IMR-90 (cell line): ENCODE measurements at regions not wholly inside any gene's neighbourhood (a gene's known extent, or its start where the extent isn't known, plus 50 kb on each side); places are given as distances from the start of the nearest gene placed in this dataset.

Experiments
- ATAC-seq: fragments of 200-7000 bp; cut with Tn5 transposase; 2 replicates; pipeline ENCODE4 v1.9.1; 2020; ENCODE audit warnings: low read depth, mild to moderate bottlenecking, moderate library complexity
- BruUV-seq: library from RNA; stranded (reverse); fragments of 400-500 nt; replicated peaks from 2 replicates; lab custom pipeline; 2021; lab: Mats Ljungman, UMichigan
- CTCF ChIA-PET: fragments of 300-600 bp; formaldehyde crosslinking; extraction: SDS; loops from one replicate; lab custom pipeline; 2021; ENCODE audit warnings: antibody characterized with exemption; lab: Yijun Ruan, JAX
- POLR2A ChIA-PET: fragments of 300-600 bp; sonication (Branson Sonifier 250); formaldehyde crosslinking; loops from one replicate; lab custom pipeline; 2022; ENCODE audit warnings: antibody characterized with exemption; ENCODE audit not compliant: unreplicated experiment; lab: Charles Lee
- DNase-seq: peaks from one replicate; pipeline ENCODE4 v3.0.0; 2013
- H2AFZ ChIP-seq: replicated peaks from 2 replicates; pipeline ENCODE3; 2013; ENCODE audit warnings: low read length, mild to moderate bottlenecking; ENCODE audit not compliant: poor library complexity
- H2AK5ac ChIP-seq: 2 replicates; pipeline ENCODE4 v1.6.1; 2013; ENCODE audit warnings: low read depth, low read length, inconsistent platforms
- H2AK9ac ChIP-seq: replicated peaks from 2 replicates; pipeline ENCODE3; 2013; ENCODE audit warnings: mild to moderate bottlenecking, low read depth, low read length, moderate library complexity; ENCODE audit not compliant: poor library complexity
- H2BK120ac ChIP-seq: 2 replicates; pipeline ENCODE4 v1.6.1; 2013; ENCODE audit warnings: low read depth, low read length, inconsistent platforms
- H2BK15ac ChIP-seq: 3 replicates; pipeline ENCODE4 v1.6.1; 2013; ENCODE audit warnings: low read depth, low read length, inconsistent platforms
- H2BK20ac ChIP-seq: 2 replicates; pipeline ENCODE4 v1.6.1; 2013; ENCODE audit warnings: low read depth, mild to moderate bottlenecking, inconsistent platforms, low read length, moderate library complexity
- H2BK5ac ChIP-seq: 2 replicates; pipeline ENCODE4 v1.6.1; 2013; ENCODE audit warnings: mild to moderate bottlenecking, low read depth, low read length, inconsistent platforms; ENCODE audit not compliant: poor library complexity, severe bottlenecking
- H3K14ac ChIP-seq: replicated peaks from 2 replicates; pipeline ENCODE4 v1.6.1; 2013; ENCODE audit warnings: low read depth, low read length, inconsistent platforms
- H3K18ac ChIP-seq: 2 replicates; pipeline ENCODE4 v1.6.1; 2013; ENCODE audit warnings: low read depth, low read length, control low read depth
- H3K23ac ChIP-seq: 2 replicates; pipeline ENCODE4 v1.6.1; 2013; ENCODE audit warnings: low read depth, low read length, inconsistent platforms
- H3K27ac ChIP-seq: 2 replicates; pipeline ENCODE4 v1.5.1; 2013; ENCODE audit warnings: mild to moderate bottlenecking, control low read depth, low read length; ENCODE audit not compliant: insufficient read depth
- H3K27me3 ChIP-seq: 2 replicates; pipeline ENCODE4 v1.6.1; 2013; ENCODE audit warnings: low read length; ENCODE audit not compliant: control insufficient read depth, insufficient read depth
- H3K36me3 ChIP-seq: 2 replicates; pipeline ENCODE4 v1.6.1; 2013; ENCODE audit warnings: low read length, mixed read lengths; ENCODE audit not compliant: control insufficient read depth, insufficient read depth
- H3K4ac ChIP-seq: 2 replicates; pipeline ENCODE4 v1.6.1; 2013; ENCODE audit warnings: low read depth, low read length, inconsistent platforms
- H3K4me1 ChIP-seq: 2 replicates; pipeline ENCODE4 v1.6.1; 2013; ENCODE audit warnings: low read length, mixed read lengths; ENCODE audit not compliant: control insufficient read depth, insufficient read depth
- H3K4me2 ChIP-seq: 2 replicates; pipeline ENCODE4 v1.6.1; 2013; ENCODE audit warnings: low read depth, mild to moderate bottlenecking, control low read depth, low read length, moderate library complexity
- H3K4me3 ChIP-seq: 2 replicates; pipeline ENCODE4 v1.5.1; 2013; ENCODE audit warnings: low read depth, mild to moderate bottlenecking, control low read depth, low read length, moderate library complexity; ENCODE audit not compliant: insufficient read depth
- H3K56ac ChIP-seq: 2 replicates; pipeline ENCODE4 v1.6.1; 2013; ENCODE audit warnings: low read length, inconsistent platforms; ENCODE audit not compliant: insufficient read depth; ENCODE audit errors: extremely low read depth
- H3K79me1 ChIP-seq, 2 experiments: 2 replicates each; pipeline ENCODE4 v1.6.1; 2013; ENCODE audit warnings: low read length in 2 of 2, inconsistent platforms in 1 of 2, low read depth in 1 of 2
- H3K9ac ChIP-seq: 2 replicates; pipeline ENCODE4 v1.6.1; 2013; ENCODE audit warnings: low read depth, low read length, control low read depth
- H3K9me1 ChIP-seq: 2 replicates; pipeline ENCODE4 v1.6.1; 2013; ENCODE audit warnings: low read length, inconsistent platforms; ENCODE audit not compliant: insufficient read depth
- H3K9me3 ChIP-seq: 2 replicates; pipeline ENCODE4 v1.6.1; 2013; ENCODE audit warnings: low read length; ENCODE audit not compliant: control insufficient read depth, insufficient read depth
- H4K20me1 ChIP-seq: 2 replicates; pipeline ENCODE4 v1.6.1; 2013; ENCODE audit warnings: low read length, inconsistent platforms; ENCODE audit not compliant: insufficient read depth
- H4K5ac ChIP-seq: 2 replicates; pipeline ENCODE4 v1.6.1; 2013; ENCODE audit warnings: mild to moderate bottlenecking, low read depth, low read length, control low read depth
- H4K8ac ChIP-seq, 2 experiments: 2 replicates each; pipeline ENCODE4 v1.6.1; 2013; ENCODE audit warnings: low read depth in 2 of 2, low read length in 2 of 2, control low read depth in 1 of 2, inconsistent platforms in 1 of 2
- H4K91ac ChIP-seq: 2 replicates; pipeline ENCODE4 v1.6.1; 2013; ENCODE audit warnings: low read depth, low read length, inconsistent platforms; ENCODE audit not compliant: insufficient read depth
- BHLHE40 ChIP-seq: fragments of 150-350 bp; IDR thresholded peaks from 2 replicates; pipeline ENCODE4 v1.6.1; 2016; ENCODE audit warnings: mild to moderate bottlenecking, low read depth, low read length
- CEBPB ChIP-seq: IDR thresholded peaks from 2 replicates; pipeline ENCODE4 v1.6.1; 2012; ENCODE audit warnings: low read depth, low read length, improper control_type of control experiment
- CHD1 ChIP-seq: IDR thresholded peaks from 2 replicates; pipeline ENCODE4 v1.6.1; 2012; ENCODE audit warnings: low read depth, low read length, improper control_type of control experiment
- ELK1 ChIP-seq: fragments of 150-350 bp; IDR thresholded peaks from 2 replicates; pipeline ENCODE4 v1.6.1; 2016; ENCODE audit warnings: low read depth, mild to moderate bottlenecking, low read length, moderate library complexity, borderline replicate concordance
- FOS ChIP-seq: fragments of 150-350 bp; IDR thresholded peaks from 2 replicates; pipeline ENCODE4 v1.6.1; 2016; ENCODE audit warnings: low read depth, low read length
- MAFK ChIP-seq: IDR thresholded peaks from 2 replicates; pipeline ENCODE4 v1.6.1; 2012; ENCODE audit warnings: low read depth, low read length, improper control_type of control experiment
- MAZ ChIP-seq: IDR thresholded peaks from 2 replicates; pipeline ENCODE4 v1.6.1; 2012; ENCODE audit warnings: low read depth, mild to moderate bottlenecking, low read length, improper control_type of control experiment, moderate library complexity, borderline replicate concordance
- MXI1 ChIP-seq: IDR thresholded peaks from 2 replicates; pipeline ENCODE4 v1.6.1; 2012; ENCODE audit warnings: low read depth, mild to moderate bottlenecking, low read length, moderate library complexity, borderline replicate concordance
- NFE2L2 ChIP-seq: fragments of 150-350 bp; IDR thresholded peaks from 2 replicates; pipeline ENCODE4 v1.6.1; 2016; ENCODE audit warnings: low read depth, mild to moderate bottlenecking, low read length
- RAD21 ChIP-seq: IDR thresholded peaks from 2 replicates; pipeline ENCODE4 v1.6.1; 2012; ENCODE audit warnings: low read length, improper control_type of control experiment
- RFX5 ChIP-seq: IDR thresholded peaks from 2 replicates; pipeline ENCODE4 v1.8.0; 2012; ENCODE audit warnings: low read depth, mild to moderate bottlenecking, low read length, moderate library complexity
- SMC3 ChIP-seq: fragments of 150-350 bp; IDR thresholded peaks from 2 replicates; pipeline ENCODE4 v1.6.1; 2016; ENCODE audit warnings: low read depth, mild to moderate bottlenecking, antibody characterized with exemption, low read length, moderate library complexity
- USF2 ChIP-seq: fragments of 150-350 bp; IDR thresholded peaks from 2 replicates; pipeline ENCODE4 v1.6.1; 2017; ENCODE audit warnings: mild to moderate bottlenecking, antibody characterized with exemption, low read length, low read depth
- WGBS, 2 experiments: methylation state at CpG; one replicate each; pipeline versions ENCODE4 v1.1.5 to v1.1.7; 2013; ENCODE audit warnings: missing lambda C conversion rate in 2 of 2; ENCODE audit not compliant: insufficient read length in 1 of 2; ENCODE audit errors: extremely low coverage in 2 of 2; 5-methylcytosine and 5-hydroxymethylcytosine counted together
- dilution Hi-C: fragments of 300-500 bp; cut with HindIII; formaldehyde crosslinking; loops from one replicate; pipeline ENCODE4 v1.14.3; 2018; ENCODE audit warnings: low sequenced_read_pairs; ENCODE audit not compliant: unreplicated experiment
- in situ Hi-C: fragments of 300-500 bp; cut with MboI; formaldehyde crosslinking; loops from 3 replicates; pipeline ENCODE4 v1.14.3; 2019; ENCODE audit warnings: low sequenced_read_pairs, inconsistent platforms, mixed read lengths
- intact Hi-C: fragments of 100-400 bp; cut with micrococcal nuclease; formaldehyde crosslinking; loops from 2 replicates; pipeline ENCODE4 v1.10.0; 2022

- ATAC-seq (no peak), DNase-seq (no peak)
- Histone ChIP-seq H2AFZ (no peak overlapping the region), H3K56ac (no peak overlapping the region), H2BK15ac (no peak overlapping the region), H3K9me3 (no peaks in the 10 kb centered on the region), H3K9ac (no peak overlapping the region), H3K36me3 (no peaks in the 10 kb centered on the region), H2BK120ac (no peak overlapping the region), H3K23ac (no peak overlapping the region), H4K5ac (no peak overlapping the region), H4K91ac (no peak overlapping the region), H3K18ac (no peak overlapping the region), H3K4me2 (no peak overlapping the region), H3K4ac (no peak overlapping the region), H4K8ac (no peak overlapping the region), H3K4me1 (no peaks in the 10 kb centered on the region), H3K79me1 (no peaks in the 10 kb centered on the region), H3K9me1 (no peaks in the 10 kb centered on the region), H3K14ac (no peak overlapping the region), H2BK20ac (no peak overlapping the region), H3K4me3 (no peak overlapping the region), H4K20me1 (no peaks in the 10 kb centered on the region), H3K27me3 (no peaks in the 10 kb centered on the region), H2BK5ac (no peak overlapping the region), H3K27ac (no peak overlapping the region), H2AK5ac (no peak overlapping the region), H2AK9ac (no peak overlapping the region)
- CTCF ChIA-PET: no interaction called here
- WGBS, 2 experiments: no CpG with 5 or more reads among the region's 2 CpGs
- POLR2A ChIA-PET: no interaction called here
- dilution Hi-C loops (no loop called here), in situ Hi-C loops (no loop called here), intact Hi-C loops (no loop called here)
- TF ChIP-seq FOS: no peak
- TF ChIP-seq SMC3: no peak
- no peak for TF ChIP-seq BHLHE40
- no peak for TF ChIP-seq MAFK
- TF ChIP-seq MAZ: no peak
- TF ChIP-seq MXI1: no peak
- TF ChIP-seq CHD1: no peak
- TF ChIP-seq CEBPB: no peak
- TF ChIP-seq RFX5: no peak
- no peak for TF ChIP-seq RAD21
- TF ChIP-seq USF2: no peak
- TF ChIP-seq ELK1: no peak
- no peak for TF ChIP-seq NFE2L2
- BruUV-seq: no TSS peak
Measured at GRCh38 chr3:5319454-5319853, 131.9 kb downstream of the EDEM1 start.
